ENCODE measurements at regions not wholly inside any gene's neighbourhood (a gene's known extent, or its start where the extent isn't known, plus 50 kb on each side); places are given as distances from the start of the nearest gene placed in this dataset.

DNA sequence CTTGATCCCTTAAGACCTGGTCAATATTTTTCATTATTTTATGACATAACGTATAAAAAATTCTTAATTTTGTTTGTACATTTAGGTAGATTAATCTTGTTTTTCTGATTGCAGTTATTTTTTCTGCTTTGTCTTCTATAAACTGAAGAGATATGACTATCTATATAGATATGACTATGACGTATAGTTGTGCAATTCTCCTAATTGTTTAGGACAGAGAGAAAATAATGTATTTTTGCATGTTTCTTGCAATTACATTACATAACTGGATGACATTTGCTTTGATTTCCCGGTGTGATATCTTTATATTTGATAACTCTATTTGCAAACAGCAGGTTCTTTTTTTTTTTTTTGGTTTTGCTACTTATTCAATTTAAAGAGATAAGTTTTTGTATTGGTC lies 310.2 kb upstream of the REG3G start:
- Histone ChIP-seq H3K27me3 (ENCODE audit: control insufficient read depth in 3 of 3, insufficient read depth in 3 of 3, low read length in 2 of 3) (no peaks in the 10 kb centered on the region), H3K4me1 (ENCODE audit: control insufficient read depth in 5 of 5, insufficient read depth in 5 of 5, low read length in 5 of 5) (no peaks in the 10 kb centered on the region), H3K9ac (ENCODE audit: insufficient read depth in 1 of 2, low read length in 2 of 2) (no peak overlapping the region), H3K4me3 (no peak overlapping the region), H3K9me3 (ENCODE audit: control insufficient read depth in 4 of 4, insufficient read depth in 3 of 4, low read length in 3 of 4) (no peaks in the 10 kb centered on the region), H3K36me3 (ENCODE audit: control insufficient read depth in 4 of 4, insufficient read depth in 4 of 4, low read length in 4 of 4) (no peaks in the 10 kb centered on the region), H3K27ac (ENCODE audit: low read depth in 1 of 2, low read length in 1 of 2) (no peak overlapping the region)
- ATAC-seq (ENCODE audit: insufficient read depth, low FRiP score) (no peak), DNase-seq (no peak)
- 80 to 95% methylated on average over 3 of the region's 3 CpGs for WGBS, 2 donors
- no peak for TF ChIP-seq CTCF (IDR thresholded peaks at IDR 0.05; ENCODE audit: control extremely low read depth, extremely low read depth)

- no peak for ATAC-seq (ENCODE audit: insufficient read depth, low FRiP score)
- Histone ChIP-seq H3K4me1 (ENCODE audit: control insufficient read depth in 5 of 5, insufficient read depth in 5 of 5, low read length in 5 of 5) (no peaks in the 10 kb centered on the region), H3K27me3 (ENCODE audit: control insufficient read depth in 3 of 3, insufficient read depth in 3 of 3, low read length in 2 of 3) (no peaks in the 10 kb centered on the region), H3K9me3 (ENCODE audit: control insufficient read depth in 4 of 4, insufficient read depth in 3 of 4, low read length in 3 of 4) (no peaks in the 10 kb centered on the region), H3K9ac (ENCODE audit: insufficient read depth in 1 of 2, low read length in 2 of 2) (no peak overlapping the region), H3K36me3 (ENCODE audit: control insufficient read depth in 4 of 4, insufficient read depth in 4 of 4, low read length in 4 of 4) (no peaks in the 10 kb centered on the region), H3K4me3 (no peak overlapping the region), H3K27ac (ENCODE audit: low read depth in 1 of 2, low read length in 1 of 2) (no peak overlapping the region)
- DNase-seq: no peak
- WGBS, 2 donors: 83 to 94% methylated on average over 1 of the region's 1 CpG
- TF ChIP-seq CTCF (IDR thresholded peaks at IDR 0.05; ENCODE audit: control extremely low read depth, extremely low read depth): no peak
Measured at GRCh38 chr2:78718024-78718423, 307.5 kb upstream of the REG3G start.

GRCh38 chr2:78718473-78718872 lies 307.0 kb upstream of the REG3G start:
- DNase-seq (no peak), ATAC-seq (ENCODE audit: insufficient read depth, low FRiP score) (no peak)
- WGBS, 2 donors: 65 to 72% methylated on average over 1 of the region's 1 CpG
- H3K4me3 ChIP-seq: no peak overlapping the region
- no peak for TF ChIP-seq CTCF (IDR thresholded peaks at IDR 0.05; ENCODE audit: control extremely low read depth, extremely low read depth)
- H3K36me3 ChIP-seq (ENCODE audit: control insufficient read depth in 4 of 4, insufficient read depth in 4 of 4, low read length in 4 of 4): no peaks in the 10 kb centered on the region
- no peaks in the 10 kb centered on the region for H3K4me1 ChIP-seq (ENCODE audit: control insufficient read depth in 5 of 5, insufficient read depth in 5 of 5, low read length in 5 of 5)
- no peaks in the 10 kb centered on the region for H3K9me3 ChIP-seq (ENCODE audit: control insufficient read depth in 4 of 4, insufficient read depth in 3 of 4, low read length in 3 of 4)
- H3K27ac ChIP-seq (ENCODE audit: low read depth in 1 of 2, low read length in 1 of 2): no peak overlapping the region
- H3K9ac ChIP-seq (ENCODE audit: insufficient read depth in 1 of 2, low read length in 2 of 2): no peak overlapping the region
- no peaks in the 10 kb centered on the region for H3K27me3 ChIP-seq (ENCODE audit: control insufficient read depth in 3 of 3, insufficient read depth in 3 of 3, low read length in 2 of 3)

GRCh38 chr2:78721355-78722033 lies 304.0 kb upstream of the REG3G start:
- no peak for ATAC-seq (ENCODE audit: insufficient read depth, low FRiP score)
- Histone ChIP-seq H3K27ac (ENCODE audit: low read depth in 1 of 2, low read length in 1 of 2) (no peak overlapping the region), H3K9ac (ENCODE audit: insufficient read depth in 1 of 2, low read length in 2 of 2) (no peak overlapping the region), H3K27me3 (ENCODE audit: control insufficient read depth in 3 of 3, insufficient read depth in 3 of 3, low read length in 2 of 3) (no peaks in the 10 kb centered on the region), H3K9me3 (ENCODE audit: control insufficient read depth in 4 of 4, insufficient read depth in 3 of 4, low read length in 3 of 4) (no peaks in the 10 kb centered on the region), H3K4me3 (no peak overlapping the region), H3K36me3 (ENCODE audit: control insufficient read depth in 4 of 4, insufficient read depth in 4 of 4, low read length in 4 of 4) (no peaks in the 10 kb centered on the region), H3K4me1 (ENCODE audit: control insufficient read depth in 5 of 5, insufficient read depth in 5 of 5, low read length in 5 of 5) (no peaks in the 10 kb centered on the region)
- DNase-seq: no peak
- WGBS, 2 donors: 80 to 86% methylated on average over 7 of the region's 7 CpGs
- TF ChIP-seq CTCF (IDR thresholded peaks at IDR 0.05; ENCODE audit: control extremely low read depth, extremely low read depth): no peak

Measured in lung (tissue), 11 donors.